ENCODE measurements at regions not wholly inside any gene's neighbourhood (a gene's known extent, or its start where the extent isn't known, plus 50 kb on each side); places are given as distances from the start of the nearest gene placed in this dataset.
A peak's percentile ranks its signal among the peaks of the same experiment; 100 is the strongest.

GRCh38 chr16:54203851-54204505 is 82.6 kb downstream of the IRX3 start (continued):
- TF ChIP-seq STAT6 (CRISPR knock-in tag; IDR thresholded peaks at IDR 0.05; ENCODE audit: borderline replicate concordance) (no peak), CCAR2 (optimal IDR thresholded peaks at IDR 0.05; ENCODE audit: low read depth, low read length) (no peak), HNRNPK (IDR thresholded peaks at IDR 0.05; ENCODE audit: low read depth, low read length, poor library complexity, severe bottlenecking) (no peak), ZNF557 (CRISPR knock-in tag; IDR thresholded peaks at IDR 0.05) (no peak), TRAFD1 (CRISPR knock-in tag; IDR thresholded peaks at IDR 0.05; ENCODE audit: borderline replicate concordance) (no peak), MXD3 (CRISPR knock-in tag; IDR thresholded peaks at IDR 0.05) (no peak), ZNF607 (CRISPR knock-in tag; IDR thresholded peaks at IDR 0.05; ENCODE audit: borderline replicate concordance) (0 out of 2 replicates have a peak, but pooled peaks have one; percentile 47), CC2D1A (CRISPR knock-in tag; IDR thresholded peaks at IDR 0.05) (no peak), DZIP1 (CRISPR knock-in tag; IDR thresholded peaks at IDR 0.05) (no peak), EED (CRISPR knock-in tag; IDR thresholded peaks at IDR 0.05) (no peak), ZNF777 (CRISPR knock-in tag; IDR thresholded peaks at IDR 0.05) (no peak), NFE2 (CRISPR knock-in tag; IDR thresholded peaks at IDR 0.05) (no peak), REL (CRISPR knock-in tag; conservative IDR thresholded peaks at IDR 0.05) (0 out of 2 replicates have a peak, but pooled peaks have one; percentile 11), MED13 (CRISPR knock-in tag; IDR thresholded peaks at IDR 0.05) (no peak), ZNF234 (CRISPR knock-in tag; conservative IDR thresholded peaks at IDR 0.05) (no peak), IRF1 (CRISPR knock-in tag; IDR thresholded peaks at IDR 0.05; ENCODE audit: low read depth) (no peak), RXRB (CRISPR knock-in tag; IDR thresholded peaks at IDR 0.05; ENCODE audit: borderline replicate concordance) (peak; percentile 65), IKZF4 (CRISPR knock-in tag; IDR thresholded peaks at IDR 0.05; ENCODE audit: borderline replicate concordance, low read depth, not compliant biosample characterization) (no peak), TBX2 (CRISPR knock-in tag; IDR thresholded peaks at IDR 0.05; ENCODE audit: borderline replicate concordance) (peak; percentile 37; the same call in 1 of the 2 replicates), BCL6 (CRISPR knock-in tag; IDR thresholded peaks at IDR 0.05) (no peak), ZNF382 (CRISPR knock-in tag; IDR thresholded peaks at IDR 0.05; ENCODE audit: borderline replicate concordance) (no peak), BRD4 (CRISPR knock-in tag; IDR thresholded peaks at IDR 0.05) (no peak)
